ENCODE measurements at regions not wholly inside any gene's neighbourhood (a gene's known extent, or its start where the extent isn't known, plus 50 kb on each side); places are given as distances from the start of the nearest gene placed in this dataset.

DNA sequence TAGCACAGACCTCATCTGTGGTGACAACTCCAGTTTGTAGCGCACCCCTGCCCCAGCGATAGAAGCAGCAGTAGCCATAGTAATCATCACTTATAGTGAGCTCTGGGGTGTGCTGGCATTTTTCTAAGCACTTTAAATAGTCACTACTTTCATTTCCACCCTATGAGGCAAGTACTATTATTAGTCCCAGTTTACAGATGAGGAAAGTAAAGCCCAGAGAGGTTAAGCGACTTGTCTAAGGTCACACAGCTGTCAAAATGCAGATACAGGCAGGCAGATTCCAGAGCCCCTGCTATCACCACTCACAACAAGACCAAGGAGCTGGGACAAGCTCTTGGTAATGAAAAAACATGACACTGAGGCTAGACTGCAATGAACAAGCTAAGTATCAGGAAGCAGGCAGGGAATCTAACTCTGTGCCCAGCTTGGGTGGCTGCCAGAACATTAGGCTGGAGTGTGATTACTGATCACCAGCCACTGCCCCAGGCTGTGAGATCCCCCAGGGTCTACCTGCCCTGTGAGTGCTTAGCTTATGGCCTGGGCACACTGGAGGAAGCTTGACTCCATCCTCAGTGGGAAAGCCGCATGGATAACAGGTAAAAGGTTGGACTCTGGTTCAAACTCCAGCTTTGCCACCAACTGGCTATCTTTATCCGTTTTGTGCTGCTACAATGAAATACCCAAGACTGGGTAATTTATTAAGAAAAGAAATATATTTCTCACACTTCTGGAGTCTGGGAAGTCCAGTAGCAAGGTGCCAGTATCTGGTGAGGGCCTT, 561.1 kb downstream of the MN1 start:
- TF ChIP-seq, protein P1, sequence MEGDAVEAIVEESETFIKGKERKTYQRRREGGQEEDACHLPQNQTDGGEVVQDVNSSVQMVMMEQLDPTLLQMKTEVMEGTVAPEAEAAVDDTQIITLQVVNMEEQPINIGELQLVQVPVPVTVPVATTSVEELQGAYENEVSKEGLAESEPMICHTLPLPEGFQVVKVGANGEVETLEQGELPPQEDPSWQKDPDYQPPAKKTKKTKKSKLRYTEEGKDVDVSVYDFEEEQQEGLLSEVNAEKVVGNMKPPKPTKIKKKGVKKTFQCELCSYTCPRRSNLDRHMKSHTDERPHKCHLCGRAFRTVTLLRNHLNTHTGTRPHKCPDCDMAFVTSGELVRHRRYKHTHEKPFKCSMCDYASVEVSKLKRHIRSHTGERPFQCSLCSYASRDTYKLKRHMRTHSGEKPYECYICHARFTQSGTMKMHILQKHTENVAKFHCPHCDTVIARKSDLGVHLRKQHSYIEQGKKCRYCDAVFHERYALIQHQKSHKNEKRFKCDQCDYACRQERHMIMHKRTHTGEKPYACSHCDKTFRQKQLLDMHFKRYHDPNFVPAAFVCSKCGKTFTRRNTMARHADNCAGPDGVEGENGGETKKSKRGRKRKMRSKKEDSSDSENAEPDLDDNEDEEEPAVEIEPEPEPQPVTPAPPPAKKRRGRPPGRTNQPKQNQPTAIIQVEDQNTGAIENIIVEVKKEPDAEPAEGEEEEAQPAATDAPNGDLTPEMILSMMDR (optimal IDR thresholded peaks at IDR 0.05 in 1 of 3, IDR thresholded peaks at IDR 0.05 in 1 of 3, conservative IDR thresholded peaks at IDR 0.05 in 1 of 3; ENCODE audit: extremely low read depth in 1 of 3, insufficient read depth in 2 of 3, low read length in 3 of 3), result no peak
- no peak for TF ChIP-seq EZH2 (IDR thresholded peaks at IDR 0.05; ENCODE audit: low read length)

All from keratinocyte (primary cell).